ENCODE measurements at regions not wholly inside any gene's neighbourhood (a gene's known extent, or its start where the extent isn't known, plus 50 kb on each side); places are given as distances from the start of the nearest gene placed in this dataset.

GRCh38 chr16:26756633-26757032 lies 310.1 kb upstream of the C16orf82 start:
- TF ChIP-seq CTCF (IDR thresholded peaks at IDR 0.05) = no peak
- TF ChIP-seq POLR2A (IDR thresholded peaks at IDR 0.05) = no peak
- TF ChIP-seq POLR2AphosphoS5 (IDR thresholded peaks at IDR 0.05) = no peak

Measured in upper lobe of left lung (tissue), 4 donors.